ENCODE measurements at regions not wholly inside any gene's neighbourhood (a gene's known extent, or its start where the extent isn't known, plus 50 kb on each side); places are given as distances from the start of the nearest gene placed in this dataset.

DNA sequence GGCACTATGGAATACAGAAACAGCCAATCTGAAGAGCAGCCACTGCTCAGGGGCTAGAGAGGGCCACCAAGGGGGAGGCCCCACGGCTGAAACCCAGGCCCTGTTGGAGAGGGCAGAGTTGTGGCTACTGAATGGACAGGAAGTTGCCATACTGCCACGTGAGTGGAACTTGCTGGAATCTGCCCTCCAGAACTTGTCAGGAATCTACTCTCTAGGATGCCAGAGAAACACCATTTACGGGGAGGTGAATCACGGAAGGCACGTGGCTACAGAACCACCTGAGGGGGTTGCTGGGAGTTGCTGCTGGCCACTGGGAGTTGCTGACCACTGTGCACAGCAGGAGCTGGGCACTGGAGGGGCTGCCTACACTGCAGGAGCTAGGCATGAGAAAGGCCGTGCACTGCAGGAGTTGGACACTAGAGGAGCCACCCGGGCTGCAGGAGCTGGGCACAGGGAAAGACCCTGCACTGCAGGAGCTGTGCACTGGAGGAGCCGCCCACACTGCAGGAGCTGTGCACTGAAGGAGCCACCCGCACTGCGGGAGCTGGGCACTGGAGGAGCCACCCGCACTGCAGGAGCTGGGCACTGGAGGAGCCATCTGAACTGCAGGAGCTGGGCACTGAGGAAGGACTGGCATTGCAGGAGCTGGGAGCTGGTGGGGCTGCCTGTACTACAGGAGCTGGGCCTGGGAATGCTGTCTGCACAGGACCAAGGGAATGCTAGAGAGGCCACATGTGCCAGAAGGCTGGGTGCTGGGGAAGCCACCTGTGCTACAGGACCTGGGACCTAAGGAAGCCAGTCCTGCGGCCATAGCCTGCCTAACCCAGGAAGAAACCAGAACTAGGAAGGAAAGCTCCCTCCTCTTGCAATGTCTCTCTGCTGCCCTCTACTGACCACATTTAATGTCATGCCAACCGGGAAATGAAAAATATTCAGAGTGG is 343.4 kb downstream of the MATN1 start:
- DNase-seq: peak; percentile 61 to 83 (median 76)

DNA sequence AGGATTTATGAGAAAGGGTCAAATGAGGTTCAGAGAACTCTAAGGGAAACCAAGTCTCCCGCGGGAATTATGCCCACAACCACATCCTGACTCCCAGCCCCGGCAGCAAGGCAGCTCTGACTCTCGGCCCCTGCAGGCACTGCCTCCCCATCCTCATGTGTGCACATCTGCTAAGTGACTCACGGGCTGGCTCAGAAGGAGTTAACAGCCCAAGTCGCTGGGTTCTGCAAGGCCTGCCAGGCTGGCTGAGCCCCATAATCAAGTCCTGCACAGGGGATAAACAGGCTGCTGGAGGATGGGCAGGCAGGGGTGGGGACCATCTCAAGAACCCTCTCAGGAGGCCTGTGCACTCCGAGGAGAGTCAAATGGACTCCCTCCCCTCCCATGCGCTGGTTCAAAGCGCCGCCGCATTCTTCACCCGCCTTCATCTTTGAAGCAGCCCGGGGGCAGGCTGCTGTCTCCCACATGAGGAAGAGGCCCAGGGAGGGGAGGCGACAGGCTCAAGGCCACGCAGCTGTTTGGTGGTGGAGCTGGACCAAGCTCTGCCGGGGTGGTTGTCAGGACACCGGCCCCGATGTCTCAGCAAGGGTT is 344.3 kb downstream of the MATN1 start:
- DNase-seq: peak; percentile 51 to 83 (median 69)

DNA sequence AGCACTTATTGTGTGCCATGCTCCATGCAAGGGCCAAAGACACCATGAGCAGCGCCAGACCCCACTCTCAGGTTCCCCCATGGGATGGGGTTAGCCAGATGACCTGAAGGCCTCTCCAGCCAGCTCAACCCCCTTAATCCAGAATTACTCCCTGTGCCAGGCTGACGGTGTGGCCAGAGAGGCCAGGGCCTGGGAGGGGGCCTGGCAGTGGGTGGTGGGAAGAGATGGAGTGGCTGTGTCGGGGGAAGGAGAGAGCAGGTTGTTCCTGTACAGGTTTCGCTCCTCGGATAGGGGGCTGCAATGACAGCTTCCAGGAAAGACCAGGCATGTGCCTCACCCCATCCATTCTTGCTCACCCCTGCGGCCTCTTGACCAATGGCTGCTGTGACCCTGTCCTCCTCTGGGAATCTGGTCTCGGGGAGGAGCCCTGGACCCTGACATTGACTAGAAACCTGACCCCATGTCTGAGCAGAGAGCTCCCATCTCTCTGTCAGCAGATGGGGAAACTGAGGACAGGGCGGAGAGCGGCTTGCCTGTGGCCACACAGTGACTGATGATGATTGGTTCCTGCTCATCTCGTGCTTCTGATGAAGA is 345.3 kb downstream of the MATN1 start:
- DNase-seq: no peak

DNA sequence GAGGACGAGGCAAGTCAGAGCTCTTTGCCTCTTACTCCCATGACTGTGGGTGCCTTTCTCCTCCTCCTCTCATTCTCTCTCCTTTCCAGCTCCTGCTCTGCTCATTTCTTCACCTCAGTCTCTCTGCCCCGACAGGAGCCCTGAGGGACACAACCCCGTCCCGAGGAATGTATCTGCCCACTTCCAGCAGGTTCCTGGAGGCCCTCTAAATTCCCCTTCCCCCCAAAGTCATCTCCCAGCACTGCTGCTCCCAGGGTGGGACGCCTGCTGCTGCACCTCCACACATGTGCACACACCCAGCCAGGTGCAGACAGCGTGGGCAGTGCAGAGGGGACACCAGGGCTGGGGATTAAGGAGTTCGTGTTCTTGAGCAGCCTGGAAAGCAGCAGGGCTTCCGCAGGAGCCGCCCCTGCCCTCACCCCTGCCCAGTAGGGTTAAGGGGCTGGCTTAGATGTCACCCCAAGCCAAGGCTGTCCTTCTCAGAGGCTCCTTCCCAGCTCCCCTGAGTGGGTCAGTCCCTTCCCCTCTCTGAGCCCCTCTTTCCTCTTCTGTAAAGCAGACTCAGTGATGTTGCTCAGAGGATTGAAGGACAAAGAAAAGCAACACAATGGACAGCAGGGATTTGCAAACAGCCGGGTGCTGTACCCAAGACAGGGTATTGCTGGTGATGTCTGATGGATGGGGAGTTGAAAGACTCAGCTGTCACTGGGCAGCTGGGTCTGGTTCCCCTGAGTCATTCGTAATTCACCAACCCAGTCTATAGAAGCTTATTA is 346.0 kb downstream of the MATN1 start:
- DNase-seq: peak in 2 of 3 donors; percentile 14 to 27

DNA sequence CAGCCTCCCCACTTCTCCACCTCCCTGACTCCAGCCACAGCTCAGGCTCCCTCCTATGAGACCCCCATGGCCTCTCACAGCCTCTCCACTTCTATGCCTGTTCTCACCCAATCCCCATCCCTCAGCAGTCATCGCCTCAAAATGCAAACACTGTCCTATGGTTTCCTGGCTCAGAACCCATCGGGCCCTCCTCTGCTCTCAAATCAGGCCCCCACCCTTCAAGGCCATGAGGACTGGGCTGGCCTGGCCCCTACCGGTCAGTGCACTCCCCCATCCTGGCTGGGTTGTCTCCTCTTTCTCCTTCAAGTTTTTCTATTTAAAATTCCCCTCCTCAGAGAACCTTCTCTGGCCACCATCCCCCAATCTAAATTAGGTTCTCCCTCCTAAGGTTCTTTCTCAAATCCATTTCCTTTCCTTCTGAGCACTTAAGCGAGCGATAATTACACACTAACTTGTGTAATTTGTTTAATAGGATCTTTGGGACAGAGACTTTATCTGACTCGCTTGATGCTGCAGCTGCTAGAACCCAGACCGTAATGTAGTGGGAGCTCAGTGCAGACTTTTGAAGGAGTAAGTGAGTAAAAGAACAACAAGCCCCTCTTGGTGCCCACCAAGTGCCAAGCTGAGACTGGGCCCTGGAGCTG is 347.2 kb downstream of the MATN1 start:
- DNase-seq: no peak

DNA sequence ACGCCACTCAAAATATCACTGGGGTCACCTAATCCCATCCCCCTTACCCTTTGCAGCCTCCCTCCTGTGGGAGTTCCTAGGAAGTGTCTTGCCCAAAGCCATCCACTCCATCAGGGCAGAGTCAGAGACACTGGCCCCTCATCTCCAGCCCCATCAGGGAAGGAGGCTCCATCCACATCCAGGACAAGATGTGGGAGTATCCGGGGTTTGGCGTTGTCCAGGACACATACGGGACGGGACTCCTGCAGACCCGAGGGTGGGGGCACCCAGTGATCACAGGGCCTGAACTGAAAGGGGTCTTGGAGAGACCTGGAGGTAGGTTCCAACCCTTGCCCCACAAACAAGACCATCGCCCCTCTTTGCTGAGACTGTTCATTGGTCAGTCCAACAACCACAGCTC is 348.2 kb downstream of the MATN1 start:
- no peak for DNase-seq

DNA sequence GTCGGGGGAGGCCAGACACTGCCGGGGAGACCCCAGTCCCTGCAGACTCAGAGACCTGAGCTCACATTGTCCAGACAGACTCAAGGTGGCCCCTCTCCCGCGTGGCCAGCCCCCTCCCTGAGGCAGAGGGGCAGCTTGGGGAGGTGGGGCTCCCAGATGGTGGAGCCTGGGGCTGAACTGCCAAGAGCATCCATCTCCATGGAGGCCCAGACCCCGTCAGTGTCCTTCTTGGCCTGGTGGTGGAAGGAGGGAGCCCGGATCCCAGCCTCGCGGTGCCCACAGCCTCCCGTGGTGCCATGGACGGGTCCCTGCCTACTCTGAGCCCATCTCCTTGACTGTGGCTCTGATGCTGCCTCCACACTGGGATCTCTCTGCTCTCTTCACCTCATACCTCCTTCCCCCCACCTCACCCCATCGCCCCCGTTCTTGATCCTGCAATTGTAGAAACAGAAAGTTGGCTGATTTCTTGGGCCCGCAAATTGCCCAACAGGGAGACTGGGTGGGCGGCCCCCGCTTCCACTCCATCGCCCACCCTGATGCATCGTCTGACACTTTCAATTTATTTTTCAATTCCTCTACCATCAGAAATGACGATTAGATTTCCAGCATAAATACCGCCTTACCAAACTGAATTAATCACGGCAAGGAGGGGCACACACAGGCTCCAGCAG is 348.9 kb downstream of the MATN1 start:
- DNase-seq: no peak

DNA sequence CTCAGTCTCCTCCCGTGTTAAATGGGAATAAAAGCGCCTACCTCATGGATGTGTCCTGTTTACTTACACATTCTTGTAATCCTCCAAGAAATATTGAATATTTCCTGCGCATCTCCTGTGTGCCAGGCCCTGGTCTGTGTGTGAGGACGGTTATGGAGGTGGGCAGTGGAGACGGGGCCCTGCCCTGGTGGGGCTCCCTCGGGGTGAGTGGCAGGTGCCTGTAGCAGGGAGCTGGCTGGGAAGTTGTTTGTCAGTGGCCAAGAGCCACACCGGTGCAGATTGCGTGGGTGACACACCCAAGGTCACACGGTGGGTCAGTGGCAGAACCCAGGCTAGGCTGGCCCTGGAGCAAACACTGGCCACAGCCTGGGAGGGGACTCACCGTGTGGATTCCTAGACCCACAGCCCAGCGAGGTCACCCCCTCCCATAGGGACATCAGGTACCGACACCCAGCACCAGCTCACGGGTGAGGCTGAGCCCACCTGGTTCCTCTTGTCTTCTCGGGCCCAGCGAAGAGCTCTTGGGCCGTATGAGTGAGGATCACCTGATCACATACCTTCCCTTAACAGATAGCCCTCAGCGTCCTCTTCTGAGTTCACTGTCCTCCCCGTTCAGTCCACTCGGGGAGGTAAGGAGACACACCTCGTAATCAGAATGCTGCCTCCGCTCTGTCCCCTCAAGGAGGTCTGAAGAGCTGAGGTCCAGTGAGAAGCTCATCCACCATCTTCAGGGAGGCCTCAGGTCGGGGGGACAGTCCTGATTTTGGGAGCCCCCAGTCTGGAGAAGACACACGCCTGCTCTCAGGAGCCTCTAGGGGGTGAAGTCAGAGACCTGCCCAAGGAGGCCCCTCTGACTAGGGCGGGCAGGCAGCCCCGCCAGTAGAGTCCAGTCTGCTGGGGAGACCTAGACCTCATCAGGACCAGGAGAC is 349.6 kb downstream of the MATN1 start:
- DNase-seq: no peak

DNA sequence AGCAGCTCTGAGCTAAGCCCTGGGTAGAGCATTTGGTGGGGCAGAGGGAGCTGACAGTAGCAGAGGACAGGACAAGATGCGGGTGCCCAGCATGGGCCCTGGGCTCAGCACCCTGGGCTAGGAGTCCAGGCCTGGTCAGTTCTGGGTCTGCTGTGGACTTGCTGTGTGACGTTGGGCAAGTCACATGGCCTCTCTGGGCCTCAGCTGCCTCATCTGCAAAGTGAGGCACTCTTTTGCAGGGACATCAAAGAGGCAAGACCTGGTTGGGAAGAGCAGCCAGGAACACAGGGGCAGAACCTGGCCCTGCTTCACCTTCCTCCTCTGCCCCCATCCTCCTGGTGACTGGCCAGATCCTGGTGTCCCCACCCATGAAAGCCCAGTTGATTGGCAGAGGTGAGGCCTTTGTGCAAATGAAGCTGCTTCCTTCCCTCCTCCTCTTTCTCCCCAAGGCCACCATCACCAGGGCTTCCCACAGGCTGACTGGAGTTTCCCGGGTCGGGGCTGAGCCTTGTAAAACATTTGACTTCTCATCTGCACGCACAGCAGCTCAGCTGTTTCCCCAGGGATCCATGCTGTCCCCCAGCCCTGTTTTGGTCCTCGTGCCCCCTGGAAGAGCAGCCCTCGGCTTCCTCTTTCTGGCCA is 350.5 kb downstream of the MATN1 start:
- DNase-seq: no peak

DNA sequence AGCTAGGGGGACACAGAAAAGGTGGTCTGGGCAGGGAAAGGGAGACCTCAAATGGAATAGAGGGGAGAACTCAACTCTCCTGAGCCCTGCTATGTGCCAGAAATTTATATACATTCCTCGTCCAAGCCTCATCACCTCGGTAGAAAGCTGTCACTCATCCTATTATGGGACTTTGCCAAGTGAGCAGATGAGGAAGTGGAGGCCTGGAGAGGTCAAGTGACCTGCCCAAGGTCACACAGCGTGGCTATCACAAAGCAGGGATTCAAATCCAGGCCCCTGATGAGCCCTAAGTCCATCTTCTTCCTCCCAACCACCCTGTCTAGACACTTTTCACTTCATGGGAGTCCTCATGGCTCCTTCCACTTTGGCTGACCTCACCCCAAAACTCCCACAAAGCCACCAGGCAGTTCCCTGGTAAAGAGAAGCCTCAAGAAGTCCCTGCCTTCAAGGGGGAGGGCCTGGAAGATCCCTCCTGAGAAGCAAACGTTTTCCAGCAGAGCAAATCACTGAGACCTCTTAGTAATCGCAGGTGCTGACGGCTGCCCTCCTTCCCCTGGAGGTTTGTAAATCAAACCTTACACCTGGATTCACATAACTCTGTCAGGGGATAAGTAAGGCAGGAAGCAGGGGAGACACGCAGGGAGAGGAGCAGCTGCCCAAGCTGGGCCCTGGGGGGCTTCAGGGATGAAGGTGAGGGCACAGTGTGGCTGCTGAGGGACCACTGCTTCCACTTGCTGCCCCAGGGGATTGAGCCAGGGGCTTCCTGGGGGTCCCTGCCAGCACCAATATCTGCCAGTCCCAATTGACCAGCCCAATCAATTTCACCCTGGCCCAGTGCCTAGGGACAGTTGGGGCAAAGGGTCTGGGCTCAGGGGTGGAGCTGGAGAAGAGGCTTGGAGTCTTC is 351.2 kb downstream of the MATN1 start:
- DNase-seq: no peak

DNA sequence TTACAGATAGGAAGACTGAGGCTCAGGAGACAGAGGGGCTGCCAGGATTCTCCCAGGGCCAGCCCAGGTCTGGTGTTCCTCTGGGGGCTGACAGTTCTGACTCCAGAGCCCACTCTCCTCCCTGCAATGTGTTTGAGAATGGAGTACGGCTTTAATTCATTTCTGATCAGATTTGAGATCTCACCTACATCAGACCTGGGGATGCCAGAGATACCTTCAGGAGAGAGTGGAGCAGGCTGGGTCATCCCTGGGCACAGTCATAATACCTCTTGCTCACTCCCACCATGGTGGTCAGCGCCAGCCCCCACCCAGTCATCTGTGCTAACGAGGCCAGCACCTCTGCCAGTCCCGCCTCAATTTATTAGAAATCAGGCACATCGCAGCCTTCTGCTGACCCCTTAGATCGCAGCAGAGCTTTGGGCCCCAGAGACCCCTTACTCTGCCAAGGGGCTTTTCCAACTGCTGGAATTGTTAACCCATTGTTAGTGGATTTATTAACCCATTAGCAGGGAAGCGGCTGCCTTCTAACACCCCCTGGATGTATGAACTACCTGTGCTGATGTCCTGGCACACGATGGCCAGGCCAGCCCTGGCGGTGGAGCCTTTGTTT is 352.1 kb downstream of the MATN1 start:
- DNase-seq: no peak

DNA sequence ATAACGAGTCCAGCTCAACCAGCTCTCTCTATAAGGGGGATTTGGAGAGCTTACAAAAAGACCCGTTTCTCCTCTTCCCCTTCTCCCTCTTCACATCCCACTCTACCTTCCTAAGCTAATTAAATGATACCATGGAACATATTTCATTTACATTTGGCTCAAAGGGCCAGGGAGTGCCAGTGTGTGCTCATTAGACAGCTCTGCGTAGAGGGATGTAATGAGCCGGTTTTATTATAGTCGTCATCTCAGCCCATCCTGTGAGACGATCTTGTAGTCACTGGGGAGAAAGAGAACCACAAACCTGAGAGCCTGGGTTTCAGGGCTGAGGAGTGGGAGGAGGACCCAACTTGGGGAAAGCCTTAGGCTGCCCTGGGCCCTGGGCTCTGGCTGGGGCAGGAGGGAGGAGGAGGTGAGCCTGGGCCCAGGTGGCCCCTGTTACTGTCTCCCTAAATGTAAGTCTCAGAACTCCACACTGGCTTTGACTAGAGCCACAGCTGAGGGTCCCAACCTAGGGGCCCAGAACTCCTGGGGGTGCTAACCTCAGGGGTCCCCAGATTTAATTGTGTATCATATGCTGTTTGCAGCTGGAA is 354.6 kb downstream of the MATN1 start:
- DNase-seq: no peak

DNA sequence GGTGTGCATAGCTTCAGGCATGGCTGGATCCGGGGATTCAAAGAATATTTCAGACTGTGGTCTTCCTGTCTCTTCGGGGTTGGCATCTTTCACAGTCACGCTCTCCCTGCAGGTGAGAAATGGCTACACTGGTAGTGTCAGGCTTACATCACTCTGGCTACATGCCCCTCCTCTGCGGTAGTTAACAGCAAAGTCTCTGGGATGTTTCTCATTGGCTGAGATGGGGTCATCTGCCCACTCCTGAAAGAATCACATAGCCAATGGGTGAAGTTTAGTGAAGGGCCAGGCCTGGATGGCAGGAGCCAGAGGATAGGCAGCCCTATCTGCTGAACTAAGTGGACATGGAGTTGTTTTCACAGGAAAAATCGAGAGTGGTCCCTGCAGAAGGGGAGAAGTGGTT is 356.5 kb downstream of the MATN1 start:
- no peak for DNase-seq

DNA sequence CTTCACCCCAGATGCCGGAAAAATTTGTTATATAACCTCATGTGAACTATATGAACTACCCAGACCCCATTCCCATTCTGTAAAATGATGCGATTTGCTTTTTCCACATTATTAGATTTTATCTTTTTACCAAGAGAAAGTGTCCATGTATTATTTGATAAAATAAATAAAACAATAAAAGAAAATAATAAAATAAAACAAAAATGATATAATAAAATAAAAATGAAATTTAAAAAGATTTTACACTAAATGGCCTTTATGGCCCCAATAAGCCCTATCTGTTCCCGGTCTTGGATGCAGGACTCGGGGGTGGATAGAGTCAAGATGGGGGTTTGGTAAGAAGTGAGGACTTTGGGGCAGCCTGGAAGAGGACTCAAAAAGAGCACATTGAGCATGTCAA is 357.2 kb downstream of the MATN1 start:
- no peak for DNase-seq

DNA sequence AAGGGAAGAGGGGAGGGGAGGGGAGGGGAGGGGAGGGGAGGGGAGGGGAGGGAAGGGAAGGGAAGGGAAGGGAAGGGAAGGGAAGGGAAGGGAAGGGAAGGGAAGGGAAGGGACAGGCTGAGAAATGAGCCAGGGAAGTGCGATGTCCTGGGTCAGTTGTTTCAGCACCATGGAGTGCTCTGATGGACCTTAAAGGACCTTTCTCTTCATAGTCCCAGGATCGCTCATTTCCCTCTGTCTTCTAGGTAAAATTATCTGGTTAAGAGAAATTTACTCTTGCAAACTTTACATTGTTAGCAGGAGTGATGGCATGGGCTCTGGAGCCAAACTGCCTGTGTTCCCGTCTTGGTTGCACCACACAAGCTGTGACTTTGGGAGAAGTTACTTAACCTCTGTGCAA is 357.8 kb downstream of the MATN1 start:
- DNase-seq: no peak

DNA sequence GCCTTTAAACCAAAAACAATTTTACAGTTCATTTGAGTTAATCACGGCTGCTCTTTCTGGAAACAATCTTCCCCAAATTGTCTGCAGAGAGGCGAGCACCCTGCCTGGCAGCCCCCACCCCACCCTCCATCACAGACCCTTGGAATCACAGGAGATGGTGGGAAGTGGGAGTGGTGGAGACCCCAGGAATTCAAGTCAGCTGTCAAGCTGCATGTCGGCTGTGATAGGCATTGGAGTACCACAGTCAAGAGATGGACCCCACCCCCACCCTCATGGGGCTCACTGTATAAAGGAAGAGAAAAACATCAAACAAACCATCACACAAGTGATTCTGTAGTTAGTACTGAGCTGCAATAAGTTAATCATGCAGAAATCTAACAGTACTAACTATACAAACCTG is 360.4 kb downstream of the MATN1 start:
- no peak for DNase-seq

DNA sequence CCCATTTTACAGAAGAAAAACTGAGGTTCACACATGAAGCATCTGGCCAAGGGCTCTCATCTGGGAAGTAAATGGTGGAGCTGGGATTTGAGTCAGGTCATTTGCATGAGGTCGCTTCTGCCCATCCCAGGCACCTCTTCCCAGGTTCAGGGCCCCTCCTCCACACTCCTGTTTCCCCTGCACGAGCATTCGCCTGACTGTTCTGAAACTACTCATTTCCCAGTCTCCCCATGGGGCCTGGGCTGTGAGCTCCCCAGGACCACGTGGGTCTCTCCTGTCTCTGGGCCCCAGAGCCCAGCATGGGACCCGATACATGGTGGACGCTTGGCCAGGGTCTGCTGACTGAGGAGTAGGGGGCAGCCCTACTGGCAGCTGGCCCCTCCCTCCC is 360.8 kb downstream of the MATN1 start:
- no peak for DNase-seq
